ENCODE measurements at regions not wholly inside any gene's neighbourhood (a gene's known extent, or its start where the extent isn't known, plus 50 kb on each side); places are given as distances from the start of the nearest gene placed in this dataset.

DNA sequence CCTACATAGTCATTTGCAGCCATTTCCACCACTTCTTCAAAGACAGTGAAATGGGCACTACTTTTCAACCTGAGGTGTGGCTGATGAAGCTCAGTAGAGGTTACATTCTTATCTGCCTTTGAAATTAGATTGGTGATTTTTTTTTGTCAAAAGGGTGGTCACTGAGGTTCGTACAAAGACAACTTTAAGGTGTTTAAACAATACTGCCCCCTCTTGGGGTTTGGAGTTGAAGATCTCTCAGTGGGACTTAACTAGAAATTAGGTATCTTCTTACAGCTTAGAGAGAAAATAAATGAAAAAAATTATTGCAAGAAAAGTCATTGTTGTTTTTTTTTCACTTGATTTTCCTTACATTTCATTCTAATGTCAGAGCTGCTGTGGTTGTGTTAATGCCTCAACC, 713.2 kb downstream of the CDH11 start:
- TF ChIP-seq, protein P1, sequence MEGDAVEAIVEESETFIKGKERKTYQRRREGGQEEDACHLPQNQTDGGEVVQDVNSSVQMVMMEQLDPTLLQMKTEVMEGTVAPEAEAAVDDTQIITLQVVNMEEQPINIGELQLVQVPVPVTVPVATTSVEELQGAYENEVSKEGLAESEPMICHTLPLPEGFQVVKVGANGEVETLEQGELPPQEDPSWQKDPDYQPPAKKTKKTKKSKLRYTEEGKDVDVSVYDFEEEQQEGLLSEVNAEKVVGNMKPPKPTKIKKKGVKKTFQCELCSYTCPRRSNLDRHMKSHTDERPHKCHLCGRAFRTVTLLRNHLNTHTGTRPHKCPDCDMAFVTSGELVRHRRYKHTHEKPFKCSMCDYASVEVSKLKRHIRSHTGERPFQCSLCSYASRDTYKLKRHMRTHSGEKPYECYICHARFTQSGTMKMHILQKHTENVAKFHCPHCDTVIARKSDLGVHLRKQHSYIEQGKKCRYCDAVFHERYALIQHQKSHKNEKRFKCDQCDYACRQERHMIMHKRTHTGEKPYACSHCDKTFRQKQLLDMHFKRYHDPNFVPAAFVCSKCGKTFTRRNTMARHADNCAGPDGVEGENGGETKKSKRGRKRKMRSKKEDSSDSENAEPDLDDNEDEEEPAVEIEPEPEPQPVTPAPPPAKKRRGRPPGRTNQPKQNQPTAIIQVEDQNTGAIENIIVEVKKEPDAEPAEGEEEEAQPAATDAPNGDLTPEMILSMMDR (IDR thresholded peaks at IDR 0.05; ENCODE audit: insufficient read depth, low read length), result no peak
- TF ChIP-seq POLR2AphosphoS5 (IDR thresholded peaks at IDR 0.05; ENCODE audit: low read depth), result no peak
- TF ChIP-seq, protein P2, sequence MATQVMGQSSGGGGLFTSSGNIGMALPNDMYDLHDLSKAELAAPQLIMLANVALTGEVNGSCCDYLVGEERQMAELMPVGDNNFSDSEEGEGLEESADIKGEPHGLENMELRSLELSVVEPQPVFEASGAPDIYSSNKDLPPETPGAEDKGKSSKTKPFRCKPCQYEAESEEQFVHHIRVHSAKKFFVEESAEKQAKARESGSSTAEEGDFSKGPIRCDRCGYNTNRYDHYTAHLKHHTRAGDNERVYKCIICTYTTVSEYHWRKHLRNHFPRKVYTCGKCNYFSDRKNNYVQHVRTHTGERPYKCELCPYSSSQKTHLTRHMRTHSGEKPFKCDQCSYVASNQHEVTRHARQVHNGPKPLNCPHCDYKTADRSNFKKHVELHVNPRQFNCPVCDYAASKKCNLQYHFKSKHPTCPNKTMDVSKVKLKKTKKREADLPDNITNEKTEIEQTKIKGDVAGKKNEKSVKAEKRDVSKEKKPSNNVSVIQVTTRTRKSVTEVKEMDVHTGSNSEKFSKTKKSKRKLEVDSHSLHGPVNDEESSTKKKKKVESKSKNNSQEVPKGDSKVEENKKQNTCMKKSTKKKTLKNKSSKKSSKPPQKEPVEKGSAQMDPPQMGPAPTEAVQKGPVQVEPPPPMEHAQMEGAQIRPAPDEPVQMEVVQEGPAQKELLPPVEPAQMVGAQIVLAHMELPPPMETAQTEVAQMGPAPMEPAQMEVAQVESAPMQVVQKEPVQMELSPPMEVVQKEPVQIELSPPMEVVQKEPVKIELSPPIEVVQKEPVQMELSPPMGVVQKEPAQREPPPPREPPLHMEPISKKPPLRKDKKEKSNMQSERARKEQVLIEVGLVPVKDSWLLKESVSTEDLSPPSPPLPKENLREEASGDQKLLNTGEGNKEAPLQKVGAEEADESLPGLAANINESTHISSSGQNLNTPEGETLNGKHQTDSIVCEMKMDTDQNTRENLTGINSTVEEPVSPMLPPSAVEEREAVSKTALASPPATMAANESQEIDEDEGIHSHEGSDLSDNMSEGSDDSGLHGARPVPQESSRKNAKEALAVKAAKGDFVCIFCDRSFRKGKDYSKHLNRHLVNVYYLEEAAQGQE (IDR thresholded peaks at IDR 0.05; ENCODE audit: insufficient replicate concordance, low read depth), result no peak
- no peak for TF ChIP-seq GABPA (IDR thresholded peaks at IDR 0.05; ENCODE audit: low read depth)

Data from HL-60 (cell line).